HG03457 (cell line): ENCODE measurements at regions not wholly inside any gene's neighbourhood (a gene's known extent, or its start where the extent isn't known, plus 50 kb on each side); places are given as distances from the start of the nearest gene placed in this dataset.

ENCODE experiments used
- ATAC-seq: cut with Tn5 transposase; IDR thresholded peaks from one replicate; pipeline ENCODE4 v1.9.1; 2021; ENCODE audit warnings: moderate number of reproducible peaks; ENCODE audit not compliant: unreplicated experiment

- no peak for ATAC-seq
These were observed 50.5 kb upstream of the NT5C1B start for GRCh38 chr2:18639756-18640453.
